Mammary epithelial cell (primary cell): ENCODE measurements at regions not wholly inside any gene's neighbourhood (a gene's known extent, or its start where the extent isn't known, plus 50 kb on each side); places are given as distances from the start of the nearest gene placed in this dataset.

Experiments used
- CTCF ChIP-seq, 2 donors: IDR thresholded peaks in 1 of 2; conservative IDR thresholded peaks in 1 of 2; 2 replicates each; pipeline ENCODE4 v1.5.1; 2011 to 2012; ENCODE audit warnings: inconsistent platforms in 2 of 2, low read length in 2 of 2, mild to moderate bottlenecking in 2 of 2, control low read depth in 1 of 2, low read depth in 1 of 2; ENCODE audit not compliant: insufficient read depth in 1 of 2; ENCODE audit errors: extremely low read depth in 1 of 2
- EZH2 ChIP-seq: IDR thresholded peaks from 2 replicates; pipeline ENCODE4 v1.6.1; 2012; ENCODE audit warnings: low read length, inconsistent platforms, borderline replicate concordance

DNA sequence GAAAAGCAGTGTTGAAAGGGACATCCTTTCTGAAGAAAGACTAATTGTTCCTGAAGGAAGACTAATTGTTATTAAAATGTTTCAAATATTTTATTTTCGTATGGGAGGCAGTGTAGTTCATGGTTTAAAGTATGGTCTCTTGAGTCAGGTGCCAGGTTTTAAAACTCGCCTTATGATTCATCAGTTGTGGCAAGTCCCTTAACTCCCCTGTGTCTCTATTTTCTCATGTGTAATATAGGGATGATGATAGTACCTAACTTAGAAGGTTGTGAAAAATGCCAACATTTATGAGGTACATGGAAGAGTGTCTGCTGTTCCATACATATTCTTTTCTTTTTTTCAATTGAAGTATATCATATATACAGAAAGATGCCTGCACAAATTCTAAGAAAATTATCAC is 414.2 kb upstream of the DIPK2B start:
- TF ChIP-seq CTCF (conservative IDR thresholded peaks at IDR 0.05 in 1 of 2, IDR thresholded peaks at IDR 0.05 in 1 of 2; ENCODE audit: extremely low read depth in 1 of 2, insufficient read depth in 1 of 2, low read depth in 1 of 2, low read length in 2 of 2) (no peak), EZH2 (no peak)
